H1 (cell line): ENCODE measurements at regions not wholly inside any gene's neighbourhood (a gene's known extent, or its start where the extent isn't known, plus 50 kb on each side); places are given as distances from the start of the nearest gene placed in this dataset.

Source experiments
- BRCA1 ChIP-seq: IDR thresholded peaks from 2 replicates; pipeline ENCODE4 v1.6.1; 2012; ENCODE audit warnings: low read depth, low read length, improper control_type of control experiment
- CHD2 ChIP-seq: IDR thresholded peaks from 2 replicates; pipeline ENCODE4 v1.6.1; 2012; ENCODE audit warnings: low read length, improper control_type of control experiment
- JUND ChIP-seq: IDR thresholded peaks from 2 replicates; pipeline ENCODE4 v1.6.1; 2011; ENCODE audit warnings: mild to moderate bottlenecking, improper control_type of control experiment, low read length
- NRF1 ChIP-seq: IDR thresholded peaks from 2 replicates; pipeline ENCODE4 v1.6.1; 2011; ENCODE audit warnings: mild to moderate bottlenecking, low read depth, low read length, improper control_type of control experiment
- SIX5 ChIP-seq: IDR thresholded peaks from 2 replicates; pipeline ENCODE4 v1.6.1; 2011; ENCODE audit warnings: mild to moderate bottlenecking, low read depth, low read length
- TF ChIP-seq, protein P1 (sequence below), 3 experiments: IDR thresholded peaks; 1 replicate in 2 of 3; 2 replicates in 1 of 3; pipeline versions ENCODE4 v1.5.1 to v1.6.1; 2011; ENCODE audit warnings: low read length in 3 of 3, mild to moderate bottlenecking in 3 of 3, inconsistent platforms in 2 of 3, low read depth in 1 of 3, moderate library complexity in 1 of 3; ENCODE audit not compliant: insufficient read depth in 1 of 3; ENCODE audit errors: control extremely low read depth in 1 of 3

DNA sequence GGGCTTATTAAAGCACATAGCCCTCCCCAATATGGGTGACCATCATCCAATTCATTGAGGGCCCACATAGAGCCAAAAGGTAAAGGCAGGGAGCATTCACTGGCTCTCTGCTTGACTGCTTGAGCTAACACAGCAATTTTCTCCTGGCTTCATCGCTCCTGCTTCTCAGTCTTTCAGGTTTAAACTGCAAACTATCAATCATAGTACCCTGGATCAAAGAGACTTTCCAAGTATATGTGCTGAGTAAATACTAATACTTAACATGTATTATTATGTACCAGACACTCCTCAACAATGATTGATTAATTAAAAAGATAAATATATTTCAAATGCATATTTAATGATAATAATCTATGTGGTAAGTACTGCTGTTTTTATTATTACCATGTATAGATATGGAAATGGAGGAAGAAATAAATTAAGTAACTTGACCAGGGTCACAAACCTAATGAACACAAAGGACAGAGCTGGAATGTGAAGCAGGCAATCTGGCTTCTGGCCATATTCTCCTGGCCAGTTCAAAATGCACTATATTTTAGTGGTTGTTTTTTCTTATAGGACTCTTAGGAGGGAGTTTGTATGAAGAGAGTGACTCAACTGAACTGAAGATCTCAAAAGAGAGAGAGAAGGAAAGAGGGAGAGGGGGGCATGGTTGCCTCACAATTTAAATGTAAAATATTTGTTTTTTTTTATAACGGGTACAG lies 1197.3 kb downstream of the TECRL start (continued):
- TF ChIP-seq, protein P1, sequence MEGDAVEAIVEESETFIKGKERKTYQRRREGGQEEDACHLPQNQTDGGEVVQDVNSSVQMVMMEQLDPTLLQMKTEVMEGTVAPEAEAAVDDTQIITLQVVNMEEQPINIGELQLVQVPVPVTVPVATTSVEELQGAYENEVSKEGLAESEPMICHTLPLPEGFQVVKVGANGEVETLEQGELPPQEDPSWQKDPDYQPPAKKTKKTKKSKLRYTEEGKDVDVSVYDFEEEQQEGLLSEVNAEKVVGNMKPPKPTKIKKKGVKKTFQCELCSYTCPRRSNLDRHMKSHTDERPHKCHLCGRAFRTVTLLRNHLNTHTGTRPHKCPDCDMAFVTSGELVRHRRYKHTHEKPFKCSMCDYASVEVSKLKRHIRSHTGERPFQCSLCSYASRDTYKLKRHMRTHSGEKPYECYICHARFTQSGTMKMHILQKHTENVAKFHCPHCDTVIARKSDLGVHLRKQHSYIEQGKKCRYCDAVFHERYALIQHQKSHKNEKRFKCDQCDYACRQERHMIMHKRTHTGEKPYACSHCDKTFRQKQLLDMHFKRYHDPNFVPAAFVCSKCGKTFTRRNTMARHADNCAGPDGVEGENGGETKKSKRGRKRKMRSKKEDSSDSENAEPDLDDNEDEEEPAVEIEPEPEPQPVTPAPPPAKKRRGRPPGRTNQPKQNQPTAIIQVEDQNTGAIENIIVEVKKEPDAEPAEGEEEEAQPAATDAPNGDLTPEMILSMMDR (IDR thresholded peaks at IDR 0.05; ENCODE audit: control extremely low read depth in 1 of 3, insufficient read depth in 1 of 3, low read depth in 1 of 3, low read length in 3 of 3): no peak
- TF ChIP-seq CHD2: no peak
- TF ChIP-seq NRF1: no peak
- no peak for TF ChIP-seq SIX5
- TF ChIP-seq BRCA1: no peak
- no peak for TF ChIP-seq JUND
- TF ChIP-seq, all 59 proteins: peak for 0
